ENCODE measurements at regions not wholly inside any gene's neighbourhood (a gene's known extent, or its start where the extent isn't known, plus 50 kb on each side); places are given as distances from the start of the nearest gene placed in this dataset.

DNA sequence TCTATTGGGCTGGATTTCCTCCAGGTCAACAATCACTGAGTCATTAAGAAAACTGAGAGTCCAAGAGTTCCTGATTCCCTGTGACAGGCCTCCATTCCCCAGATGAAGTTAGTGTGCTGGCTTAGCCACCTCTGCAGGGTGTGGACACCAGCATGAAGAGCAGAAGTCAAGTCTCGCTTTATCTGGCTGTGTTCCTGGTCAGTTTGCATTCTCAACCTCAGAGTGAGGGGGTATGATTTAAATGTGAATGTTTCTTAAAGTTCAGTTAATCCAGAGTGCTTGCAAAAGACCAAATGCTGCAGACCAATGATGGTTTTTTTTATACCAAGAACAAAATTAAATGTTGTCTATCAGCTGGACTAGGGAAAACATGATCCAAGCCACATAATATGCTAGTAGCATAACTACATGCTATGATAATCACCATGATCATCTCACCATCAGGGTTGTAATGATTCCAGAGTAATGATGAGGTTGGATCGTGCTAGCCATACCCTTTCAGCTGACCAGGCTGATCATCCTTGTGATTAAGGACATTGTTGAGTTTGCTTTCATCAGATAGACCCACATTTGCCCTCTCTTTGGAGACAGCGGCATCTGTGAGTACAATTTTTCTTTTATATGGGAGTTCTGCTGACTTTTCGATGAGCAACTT, 145.8 kb upstream of the ARHGAP20 start:
- Histone ChIP-seq H3K4me3 (ENCODE audit: low read depth in 1 of 2, low read length in 1 of 2) (no peak overlapping the region), H3K27me3 (no peaks in the 10 kb centered on the region), H3K9me3 (no peaks in the 10 kb centered on the region), H3K27ac (no peak overlapping the region), H3K4me1 (ENCODE audit: control insufficient read depth in 1 of 2, insufficient read depth in 1 of 2, low read depth in 1 of 2, low read length in 1 of 2) (no peaks in the 10 kb centered on the region), H3K36me3 (no peaks in the 10 kb centered on the region)
- TF ChIP-seq, protein P1, sequence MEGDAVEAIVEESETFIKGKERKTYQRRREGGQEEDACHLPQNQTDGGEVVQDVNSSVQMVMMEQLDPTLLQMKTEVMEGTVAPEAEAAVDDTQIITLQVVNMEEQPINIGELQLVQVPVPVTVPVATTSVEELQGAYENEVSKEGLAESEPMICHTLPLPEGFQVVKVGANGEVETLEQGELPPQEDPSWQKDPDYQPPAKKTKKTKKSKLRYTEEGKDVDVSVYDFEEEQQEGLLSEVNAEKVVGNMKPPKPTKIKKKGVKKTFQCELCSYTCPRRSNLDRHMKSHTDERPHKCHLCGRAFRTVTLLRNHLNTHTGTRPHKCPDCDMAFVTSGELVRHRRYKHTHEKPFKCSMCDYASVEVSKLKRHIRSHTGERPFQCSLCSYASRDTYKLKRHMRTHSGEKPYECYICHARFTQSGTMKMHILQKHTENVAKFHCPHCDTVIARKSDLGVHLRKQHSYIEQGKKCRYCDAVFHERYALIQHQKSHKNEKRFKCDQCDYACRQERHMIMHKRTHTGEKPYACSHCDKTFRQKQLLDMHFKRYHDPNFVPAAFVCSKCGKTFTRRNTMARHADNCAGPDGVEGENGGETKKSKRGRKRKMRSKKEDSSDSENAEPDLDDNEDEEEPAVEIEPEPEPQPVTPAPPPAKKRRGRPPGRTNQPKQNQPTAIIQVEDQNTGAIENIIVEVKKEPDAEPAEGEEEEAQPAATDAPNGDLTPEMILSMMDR (IDR thresholded peaks at IDR 0.05), result no peak

DNA sequence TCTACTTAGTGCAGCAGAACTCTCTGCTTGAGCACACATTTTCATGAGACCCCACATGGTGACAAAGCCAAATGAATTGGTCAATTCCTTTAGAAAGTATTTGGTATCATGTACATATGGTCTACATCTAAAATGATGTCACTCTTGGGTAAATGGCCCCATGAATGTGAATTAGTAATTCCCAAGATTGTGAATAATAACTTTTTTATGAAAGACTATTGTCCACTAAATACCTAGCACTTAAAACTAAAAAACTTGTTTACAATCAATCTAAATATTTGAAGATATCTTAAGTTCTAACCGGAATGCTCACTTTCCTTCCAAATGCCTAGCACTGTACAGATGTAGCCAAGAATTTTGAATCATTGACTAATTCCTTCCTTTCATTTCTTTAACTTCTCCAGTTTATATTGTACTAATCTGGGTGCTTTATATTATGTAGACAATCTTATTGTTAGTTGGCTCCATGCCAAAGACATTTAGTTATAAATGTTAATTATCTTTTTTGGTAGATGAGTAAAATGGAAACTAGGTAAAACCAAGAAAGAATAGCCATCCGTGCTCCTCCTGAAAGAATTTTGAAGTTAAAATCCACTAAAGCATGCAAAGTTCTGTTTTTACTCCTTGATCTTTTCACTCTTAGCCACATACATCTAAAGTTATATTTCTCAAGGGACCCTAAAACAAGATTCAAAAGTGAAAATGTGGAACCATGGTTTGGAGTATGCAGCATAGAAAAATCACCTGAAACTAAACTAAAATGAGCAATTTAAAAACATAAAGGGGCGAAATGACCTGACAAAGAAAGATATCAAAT, 145.0 kb upstream of the ARHGAP20 start:
- Histone ChIP-seq H3K4me1 (ENCODE audit: control insufficient read depth in 1 of 2, insufficient read depth in 1 of 2, low read depth in 1 of 2, low read length in 1 of 2) (no peaks in the 10 kb centered on the region), H3K27me3 (no peaks in the 10 kb centered on the region), H3K36me3 (no peaks in the 10 kb centered on the region), H3K9me3 (no peaks in the 10 kb centered on the region), H3K27ac (no peak overlapping the region), H3K4me3 (ENCODE audit: low read depth in 1 of 2, low read length in 1 of 2) (no peak overlapping the region)
- TF ChIP-seq, protein P1 (IDR thresholded peaks at IDR 0.05), result no peak

DNA sequence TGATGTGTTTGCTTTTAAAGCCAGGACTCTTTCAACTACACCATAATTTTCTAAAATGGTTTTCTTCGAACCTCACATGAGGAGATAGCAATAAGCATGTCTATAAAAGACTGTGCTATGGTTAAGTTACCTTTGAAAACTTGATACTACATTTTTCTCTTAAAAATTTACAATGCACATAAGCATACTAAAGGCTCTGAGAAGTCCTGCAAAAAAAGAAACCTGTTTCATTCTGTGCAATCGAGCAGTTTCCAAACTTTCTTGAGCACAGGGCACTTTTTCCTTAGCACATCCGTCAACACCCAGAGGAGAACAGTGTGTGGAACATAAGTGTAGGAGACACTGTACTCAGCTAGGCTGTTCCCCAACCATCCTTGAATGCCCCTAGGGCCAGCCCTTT, 144.1 kb upstream of the ARHGAP20 start:
- Histone ChIP-seq H3K36me3 (no peaks in the 10 kb centered on the region), H3K4me3 (ENCODE audit: low read depth in 1 of 2, low read length in 1 of 2) (no peak overlapping the region), H3K27me3 (no peaks in the 10 kb centered on the region), H3K9me3 (no peaks in the 10 kb centered on the region), H3K4me1 (ENCODE audit: control insufficient read depth in 1 of 2, insufficient read depth in 1 of 2, low read depth in 1 of 2, low read length in 1 of 2) (no peaks in the 10 kb centered on the region), H3K27ac (no peak overlapping the region)
- TF ChIP-seq, protein P1 (IDR thresholded peaks at IDR 0.05), result no peak

DNA sequence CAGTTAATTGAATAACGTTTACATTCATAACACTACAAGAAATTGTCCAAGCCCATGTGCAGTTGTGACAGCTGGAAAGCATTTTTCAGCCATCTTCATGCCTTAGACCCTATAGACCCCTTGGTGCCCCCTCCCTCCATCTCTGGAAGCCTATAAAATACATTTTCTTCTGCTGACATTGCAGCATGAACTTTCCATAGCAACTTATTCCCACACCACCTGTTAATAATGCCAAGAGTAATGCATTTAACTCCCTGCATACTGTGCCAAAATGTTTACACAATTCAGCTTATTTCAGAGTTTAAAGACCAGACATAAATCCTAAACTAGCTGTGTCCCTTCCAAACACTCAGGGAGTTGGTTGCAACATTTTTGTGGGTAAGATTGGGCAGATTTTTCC, 143.0 kb upstream of the ARHGAP20 start:
- TF ChIP-seq, protein P1 (IDR thresholded peaks at IDR 0.05), result no peak
- Histone ChIP-seq H3K27me3 (no peaks in the 10 kb centered on the region), H3K36me3 (no peaks in the 10 kb centered on the region), H3K9me3 (no peaks in the 10 kb centered on the region), H3K4me3 (ENCODE audit: low read depth in 1 of 2, low read length in 1 of 2) (no peak overlapping the region), H3K27ac (no peak overlapping the region), H3K4me1 (ENCODE audit: control insufficient read depth in 1 of 2, insufficient read depth in 1 of 2, low read depth in 1 of 2, low read length in 1 of 2) (no peaks in the 10 kb centered on the region)

DNA sequence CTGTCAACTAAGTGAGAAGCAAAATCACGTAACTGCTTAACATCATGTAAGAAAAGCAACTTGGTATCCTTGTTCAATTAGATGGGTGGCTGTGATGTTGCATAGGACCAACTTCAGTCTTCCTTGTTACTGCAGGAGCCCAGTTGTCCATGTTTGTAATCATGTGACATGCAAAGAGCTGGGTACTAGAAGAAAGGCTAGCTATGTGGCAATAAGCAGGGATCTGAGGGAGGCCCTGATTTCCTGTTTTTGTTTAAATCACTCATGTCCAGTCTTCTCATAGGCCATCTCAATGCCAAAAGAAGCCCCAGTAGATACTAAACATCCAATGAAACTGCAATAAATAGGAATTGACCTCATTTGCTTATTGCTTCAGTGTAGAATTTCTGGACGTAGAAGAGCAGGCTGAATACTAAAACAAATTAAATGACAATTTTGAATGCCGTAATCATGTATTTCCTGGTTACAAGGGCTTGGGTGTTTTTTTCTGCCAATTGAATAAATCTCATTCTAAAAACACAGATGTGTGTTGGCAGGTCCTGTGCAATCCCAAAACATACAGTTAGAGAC, 140.8 kb upstream of the ARHGAP20 start:
- TF ChIP-seq, protein P1 (IDR thresholded peaks at IDR 0.05), result no peak
- H3K4me3 ChIP-seq (ENCODE audit: low read depth in 1 of 2, low read length in 1 of 2), result no peak overlapping the region
- no peaks in the 10 kb centered on the region for H3K27me3 ChIP-seq
- no peak overlapping the region for H3K27ac ChIP-seq
- H3K9me3 ChIP-seq, result no peaks in the 10 kb centered on the region
- no peaks in the 10 kb centered on the region for H3K36me3 ChIP-seq
- no peaks in the 10 kb centered on the region for H3K4me1 ChIP-seq (ENCODE audit: control insufficient read depth in 1 of 2, insufficient read depth in 1 of 2, low read depth in 1 of 2, low read length in 1 of 2)
